H1 (cell line): ENCODE measurements at regions not wholly inside any gene's neighbourhood (a gene's known extent, or its start where the extent isn't known, plus 50 kb on each side); places are given as distances from the start of the nearest gene placed in this dataset.

Experiments
- CTCF ChIA-PET: fragments of 300-600 bp; sonication (Branson Sonifier 250); formaldehyde crosslinking; loops from one replicate; lab custom pipeline; 2021; ENCODE audit not compliant: partially characterized antibody; lab: Charles Lee
- POLR2A ChIA-PET: fragments of 300-600 bp; sonication (Branson Sonifier 250); formaldehyde crosslinking; loops from one replicate; lab custom pipeline; 2021; ENCODE audit warnings: inconsistent platforms; ENCODE audit not compliant: partially characterized antibody; lab: Charles Lee
- DNase-seq, 2 experiments: peaks; one replicate each; pipeline versions ENCODE4 v3.0.0 to v3.0.0-alpha.2; 2010 to 2022; ENCODE audit warnings: low spot score in 2 of 2, low read depth in 1 of 2, mixed read lengths in 1 of 2
- FAIRE-seq: peaks from 2 replicates; lab custom pipeline; 2011; peaks lifted over from hg19 to GRCh38; lab: Jason Lieb, UNC
- H2AFZ ChIP-seq: 2 replicates; pipeline ENCODE4 v1.8.1; 2012; ENCODE audit warnings: low read length, inconsistent platforms
- H2AK5ac ChIP-seq: 2 replicates; pipeline ENCODE4 v1.6.1; 2013; ENCODE audit warnings: low read depth, low read length
- H2BK120ac ChIP-seq: replicated peaks from 2 replicates; pipeline ENCODE3; 2013; ENCODE audit warnings: low read depth, low read length, inconsistent platforms
- H2BK12ac ChIP-seq: 2 replicates; pipeline ENCODE4 v1.6.1; 2013; ENCODE audit warnings: low read depth, low read length
- H2BK15ac ChIP-seq: 2 replicates; pipeline ENCODE4 v1.6.1; 2013; ENCODE audit warnings: low read length
- H2BK20ac ChIP-seq: 2 replicates; pipeline ENCODE4 v1.6.1; 2013; ENCODE audit warnings: low read length
- H2BK5ac ChIP-seq: 2 replicates; pipeline ENCODE4 v1.6.1; 2013; ENCODE audit warnings: low read depth, low read length
- H3K14ac ChIP-seq: 2 replicates; pipeline ENCODE4 v1.6.1; 2013; ENCODE audit warnings: inconsistent platforms; ENCODE audit not compliant: insufficient read length
- H3K18ac ChIP-seq: 2 replicates; pipeline ENCODE4 v1.6.1; 2013; ENCODE audit warnings: low read length; ENCODE audit errors: extremely low read depth
- H3K23ac ChIP-seq: 2 replicates; pipeline ENCODE4 v1.6.1; 2013; ENCODE audit warnings: inconsistent platforms; ENCODE audit not compliant: insufficient read length
- H3K23me2 ChIP-seq: 2 replicates; pipeline ENCODE4 v1.6.1; 2013; ENCODE audit warnings: low read depth, low read length
- H3K27ac ChIP-seq: 2 replicates; pipeline ENCODE4 v1.6.1; 2011; ENCODE audit warnings: low read depth, low read length, inconsistent platforms
- H3K27me3 ChIP-seq, 4 experiments: replicated peaks in 1 of 4; 1 replicate in 1 of 4; 2 replicates in 3 of 4; pipeline versions ENCODE4 v1.6.1 to v1.8.1; 2011 to 2013; ENCODE audit warnings: low read length in 3 of 4, mild to moderate bottlenecking in 3 of 4, inconsistent platforms in 2 of 4, mixed read lengths in 2 of 4, moderate library complexity in 1 of 4; ENCODE audit not compliant: control insufficient read depth in 3 of 4, insufficient read depth in 3 of 4; ENCODE audit errors: extremely low read depth in 1 of 4
- H3K36me3 ChIP-seq, 4 experiments: 2 replicates each; pipeline versions ENCODE4 v1.6.1 to v1.8.1; 2011 to 2013; ENCODE audit warnings: mild to moderate bottlenecking in 4 of 4, low read length in 3 of 4, moderate library complexity in 2 of 4, control low read depth in 1 of 4, inconsistent platforms in 1 of 4; ENCODE audit not compliant: insufficient read depth in 4 of 4, control insufficient read depth in 2 of 4
- H3K4ac ChIP-seq: replicated peaks from 2 replicates; pipeline ENCODE3; 2013; ENCODE audit warnings: low read length, low read depth, mixed read lengths, inconsistent platforms; ENCODE audit not compliant: insufficient read length
- H3K4me1 ChIP-seq, 4 experiments: replicated peaks in 1 of 4; 1 replicate in 1 of 4; 2 replicates in 3 of 4; pipeline versions ENCODE4 v1.6.1 to v1.8.1; 2011 to 2013; ENCODE audit warnings: low read length in 3 of 4, inconsistent platforms in 2 of 4, mixed read lengths in 1 of 4; ENCODE audit not compliant: insufficient read depth in 4 of 4, control insufficient read depth in 3 of 4
- H3K4me2 ChIP-seq, 2 experiments: 2 replicates each; pipeline versions ENCODE4 v1.6.1 to v1.8.1; 2011 to 2013; ENCODE audit warnings: low read depth in 2 of 2, low read length in 2 of 2, control low read depth in 1 of 2, inconsistent platforms in 1 of 2, mild to moderate bottlenecking in 1 of 2; ENCODE audit not compliant: insufficient read depth in 1 of 2
- H3K4me3 ChIP-seq, 4 experiments: fragments of 200-600, 300-600 bp in 1 of 4; sonication (generic), shearing (Covaris generic), sonication (Bioruptor Twin) in 1 of 4; 2 replicates each; pipeline versions ENCODE4 v1.5.1 to v1.8.1; 2011 to 2016; ENCODE audit warnings: low read length in 4 of 4, low read depth in 3 of 4, control low read depth in 2 of 4, inconsistent platforms in 2 of 4, mild to moderate bottlenecking in 2 of 4, mixed read lengths in 1 of 4, moderate library complexity in 1 of 4; ENCODE audit not compliant: insufficient read depth in 2 of 4; ENCODE audit errors: extremely low read depth in 1 of 4
- H3K56ac ChIP-seq: replicated peaks from 2 replicates; pipeline ENCODE3; 2013; ENCODE audit warnings: low read depth, mild to moderate bottlenecking, mixed read lengths, low read length, inconsistent platforms; ENCODE audit not compliant: insufficient read length
- H3K79me1 ChIP-seq: 2 replicates; pipeline ENCODE4 v1.6.1; 2013; ENCODE audit warnings: low read depth, low read length, control low read depth
- H3K79me2 ChIP-seq, 2 experiments: 2 replicates each; pipeline versions ENCODE4 v1.6.1 to v1.8.1; 2012 to 2013; ENCODE audit warnings: low read length in 2 of 2, mild to moderate bottlenecking in 2 of 2, inconsistent platforms in 1 of 2; ENCODE audit not compliant: insufficient read depth in 2 of 2, control insufficient read depth in 1 of 2
- H3K9ac ChIP-seq, 4 experiments: replicated peaks in 1 of 4; 1 replicate in 1 of 4; 2 replicates in 3 of 4; pipeline versions ENCODE4 v1.6.1 to v1.8.1; 2011 to 2013; ENCODE audit warnings: low read depth in 3 of 4, low read length in 3 of 4, control low read depth in 2 of 4, mild to moderate bottlenecking in 2 of 4, moderate library complexity in 2 of 4, inconsistent platforms in 1 of 4; ENCODE audit errors: extremely low read depth in 1 of 4
- H3K9me3 ChIP-seq, 2 experiments: 2 replicates each; pipeline versions ENCODE4 v1.6.1 to v1.8.1; 2012 to 2013; ENCODE audit warnings: mild to moderate bottlenecking in 2 of 2, moderate library complexity in 2 of 2, control low read depth in 1 of 2, inconsistent platforms in 1 of 2, low read depth in 1 of 2, low read length in 1 of 2, mixed read lengths in 1 of 2; ENCODE audit not compliant: insufficient read depth in 2 of 2
- H4K20me1 ChIP-seq, 2 experiments: replicated peaks in 1 of 2; 2 replicates each; pipeline versions ENCODE3 to v1.8.1; 2011 to 2013; ENCODE audit warnings: inconsistent platforms in 2 of 2, low read length in 2 of 2, mild to moderate bottlenecking in 1 of 2; ENCODE audit not compliant: insufficient read depth in 2 of 2, control insufficient read depth in 1 of 2
- H4K5ac ChIP-seq: 2 replicates; pipeline ENCODE4 v1.6.1; 2013; ENCODE audit warnings: low read length, low read depth, mixed read lengths, inconsistent platforms; ENCODE audit not compliant: insufficient read length
- H4K8ac ChIP-seq: 2 replicates; pipeline ENCODE4 v1.8.0; 2013; ENCODE audit warnings: mild to moderate bottlenecking, moderate library complexity, low read length, inconsistent platforms; ENCODE audit not compliant: insufficient read depth; ENCODE audit errors: extremely low read depth
- H4K91ac ChIP-seq: replicated peaks from 2 replicates; pipeline ENCODE3; 2013; ENCODE audit warnings: low read length, mixed read lengths, inconsistent platforms; ENCODE audit not compliant: insufficient read length
- CTCF ChIP-seq, 3 experiments: IDR thresholded peaks; 1 replicate in 2 of 3; 2 replicates in 1 of 3; pipeline versions ENCODE4 v1.5.1 to v1.6.1; 2011; ENCODE audit warnings: low read length in 3 of 3, mild to moderate bottlenecking in 3 of 3, inconsistent platforms in 2 of 3, low read depth in 1 of 3, moderate library complexity in 1 of 3; ENCODE audit not compliant: insufficient read depth in 1 of 3; ENCODE audit errors: control extremely low read depth in 1 of 3
- GTF2F1 ChIP-seq: IDR thresholded peaks from 2 replicates; pipeline ENCODE4 v1.6.1; 2012; ENCODE audit warnings: low read depth, low read length, improper control_type of control experiment, borderline replicate concordance
- MAX ChIP-seq: IDR thresholded peaks from 2 replicates; pipeline ENCODE4 v1.6.1; 2012; ENCODE audit warnings: inconsistent platforms
- POU5F1 ChIP-seq: IDR thresholded peaks from 2 replicates; pipeline ENCODE4 v1.6.1; 2011; ENCODE audit warnings: low read depth, mild to moderate bottlenecking, low read length, moderate library complexity
- SP1 ChIP-seq: IDR thresholded peaks from 2 replicates; pipeline ENCODE4 v1.6.1; 2011; ENCODE audit warnings: low read depth, low read length
- WGBS, 2 experiments: shearing (Covaris generic) in 1 of 2; methylation state at CpG; one replicate each; pipeline versions ENCODE4 v1.1.6 to v1.1.7; 2013 to 2015; ENCODE audit warnings: low lambda C conversion rate in 2 of 2, mixed read lengths in 2 of 2, inconsistent platforms in 1 of 2, low coverage in 1 of 2, missing lambda C conversion rate in 1 of 2; ENCODE audit not compliant: insufficient replicate concordance in 2 of 2, insufficient coverage in 1 of 2, insufficient read length in 1 of 2; ENCODE audit errors: extremely low coverage in 1 of 2, missing lambda C conversion rate in 1 of 2; 5-methylcytosine and 5-hydroxymethylcytosine counted together

DNA sequence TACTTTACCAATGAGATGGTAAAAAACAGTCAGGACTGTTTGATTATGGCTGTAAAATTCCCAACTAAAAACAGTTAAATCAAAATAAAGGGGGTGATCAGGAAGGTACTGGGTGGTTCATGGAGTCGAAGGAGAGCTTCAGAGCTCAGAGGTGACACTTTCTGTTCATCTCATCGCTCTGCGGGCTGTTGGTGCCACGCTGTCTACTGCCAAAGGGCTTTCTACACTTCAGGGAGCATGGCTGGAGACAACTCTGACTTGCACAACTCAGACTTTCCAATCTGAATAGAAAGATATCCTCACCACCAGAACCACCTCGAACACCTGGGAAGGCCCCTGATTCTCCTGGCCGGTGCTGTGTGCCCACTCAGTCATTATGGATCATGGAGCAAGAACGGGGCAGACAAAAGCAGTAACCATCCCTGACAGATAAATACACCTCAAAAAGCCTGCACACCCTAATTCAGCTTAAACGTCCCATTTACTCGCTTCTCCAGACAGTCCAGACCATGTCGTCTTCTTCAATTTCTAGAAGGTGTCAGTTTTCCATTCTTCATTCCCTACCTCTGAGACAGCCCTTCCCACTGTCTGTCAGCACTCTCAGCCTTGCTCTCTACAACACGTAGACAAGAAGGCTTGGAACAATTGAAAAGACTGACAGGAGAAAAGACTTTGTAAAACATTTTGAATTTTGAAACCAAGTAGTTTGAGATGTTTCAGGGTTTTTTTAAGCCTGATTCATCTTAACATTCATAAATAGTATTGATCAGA, 348.7 kb upstream of the NFE2L3 start:
- Histone ChIP-seq H3K23ac (no peak overlapping the region), H2BK15ac (no peak overlapping the region), H4K5ac (no peak overlapping the region), H3K4ac (no peak overlapping the region), H4K91ac (no peak overlapping the region), H3K18ac (no peak overlapping the region), H3K27me3 (no peaks in the 10 kb centered on the region), H3K9me3 (no peaks in the 10 kb centered on the region), H4K8ac (no peak overlapping the region; the same call in 1 of the 2 replicates), H3K23me2 (no peaks in the 10 kb centered on the region), H2BK5ac (no peak overlapping the region), H3K4me2 (no peak overlapping the region), H2AK5ac (no peak overlapping the region), H2AFZ (no peak overlapping the region), H3K14ac (no peak overlapping the region), H3K36me3 (no peaks in the 10 kb centered on the region), H2BK20ac (no peak overlapping the region), H3K79me2 (no peaks in the 10 kb centered on the region), H3K4me3 (no peak overlapping the region), H3K27ac (no peak overlapping the region), H4K20me1 (no peaks in the 10 kb centered on the region), H3K56ac (no peak overlapping the region), H3K79me1 (no peaks in the 10 kb centered on the region), H3K4me1 (no peaks in the 10 kb centered on the region)
- CTCF ChIA-PET: interaction anchor here (0.5 to 9.3 kb wide), 2 partner anchors 16 to 117 kb away, joined by 3 to 55 read pairs; no protein-coding TSS in a partner anchor
- WGBS, 2 experiments: 82% methylated on average over 11 of the region's 11 CpGs; no CpG with 5 or more reads in 1 of the 2 experiments
- TF ChIP-seq SP1 (no peak), POU5F1 (no peak), CTCF (IDR thresholded peaks at IDR 0.05; ENCODE audit: control extremely low read depth in 1 of 3, insufficient read depth in 1 of 3, low read depth in 1 of 3, low read length in 3 of 3) (no peak), GTF2F1 (no peak), MAX (no peak)
- TF ChIP-seq, all 59 proteins: peak for 0
- POLR2A ChIA-PET: no interaction called here
- no peak overlapping the region for H2BK120ac ChIP-seq
- no peak overlapping the region for H2BK12ac ChIP-seq
- no peak overlapping the region for H3K9ac ChIP-seq
- DNase-seq: no peak
- FAIRE-seq: no peak
